ENCODE measurements at regions not wholly inside any gene's neighbourhood (a gene's known extent, or its start where the extent isn't known, plus 50 kb on each side); places are given as distances from the start of the nearest gene placed in this dataset.

DNA sequence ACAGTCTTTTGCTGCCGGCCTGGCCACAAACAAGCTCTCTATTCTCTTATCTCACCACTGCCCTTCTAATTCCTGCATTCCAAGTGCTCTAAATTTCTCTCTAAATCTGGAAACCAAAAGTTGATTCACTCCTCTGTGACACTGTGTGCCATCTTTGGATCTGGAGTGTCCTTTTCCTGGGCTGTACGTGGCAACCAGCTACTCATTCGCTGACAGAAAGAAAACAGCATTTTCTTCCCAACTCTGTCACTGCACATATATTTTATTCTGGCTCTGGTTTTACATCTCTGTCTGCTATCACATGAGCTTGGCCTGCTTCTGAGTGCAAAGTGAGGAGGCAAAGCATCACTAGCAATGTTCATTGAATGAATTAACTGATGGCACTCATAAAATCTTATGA, 397.2 kb upstream of the MAP3K7 start:
- Histone ChIP-seq H3K4me3 (no peak overlapping the region), H3K27me3 (replicated peaks in 1 of 2; ENCODE audit: control insufficient read depth in 2 of 2, insufficient read depth in 2 of 2, low read length in 1 of 2) (no peaks in the 10 kb centered on the region), H2AFZ (ENCODE audit: control insufficient read depth, low read depth, low read length) (no peak overlapping the region), H3K79me2 (ENCODE audit: control insufficient read depth, insufficient read depth, low read length) (no peaks in the 10 kb centered on the region), H4K20me1 (ENCODE audit: control insufficient read depth, insufficient read depth) (no peaks in the 10 kb centered on the region), H3K27ac (ENCODE audit: control insufficient read depth, insufficient read depth) (no peak overlapping the region), H3K9ac (ENCODE audit: control insufficient read depth, insufficient read depth, low read length) (no peak overlapping the region), H3K36me3 (ENCODE audit: control insufficient read depth in 2 of 2, insufficient read depth in 2 of 2, low read length in 1 of 2) (no peaks in the 10 kb centered on the region), H3K4me2 (ENCODE audit: control insufficient read depth, insufficient read depth) (no peak overlapping the region), H3K4me1 (ENCODE audit: control insufficient read depth, insufficient read depth, low read length) (no peaks in the 10 kb centered on the region), H3K9me3 (replicated peaks; ENCODE audit: control insufficient read depth, insufficient read depth, low read length) (no peaks in the 10 kb centered on the region)
- 12% methylated on average over 3 of the region's 3 CpGs for WGBS (ENCODE audit: insufficient coverage, insufficient replicate concordance, low lambda C conversion rate, missing lambda C conversion rate)
- no peak for FAIRE-seq
- no peak for DNase-seq (ENCODE audit: low read depth, low spot score)
- ChIA-PET RAD21 (ENCODE audit: unreplicated experiment) (no interaction called here), CTCF (no interaction called here), POLR2A (no interaction called here), SMC1A (ENCODE audit: uncharacterized antibody, unreplicated experiment) (interaction anchor here (1.4 to 1.7 kb wide), 2 partner anchors 12 to 43 kb away, joined by 3 to 5 read pairs; no protein-coding TSS in a partner anchor)
- BruUV-seq (replicated peaks): no TSS peak
- no peak for ATAC-seq
- in situ Hi-C loops (cut with MboI) (no loop called here), intact Hi-C loops (cut with micrococcal nuclease; ENCODE audit: unreplicated experiment) (no loop called here)
- TF ChIP-seq TARDBP (IDR thresholded peaks at IDR 0.05; ENCODE audit: borderline replicate concordance) (no peak), NR2C2 (IDR thresholded peaks at IDR 0.05; ENCODE audit: borderline replicate concordance, control insufficient read depth, insufficient read length, low read depth) (no peak), RCOR1 (conservative IDR thresholded peaks at IDR 0.05; ENCODE audit: low read depth, low read length) (no peak), TBL1XR1 (IDR thresholded peaks at IDR 0.05; ENCODE audit: low read depth, low read length) (no peak), NFYA (IDR thresholded peaks at IDR 0.05; ENCODE audit: borderline replicate concordance, low read depth, low read length) (no peak)

DNA sequence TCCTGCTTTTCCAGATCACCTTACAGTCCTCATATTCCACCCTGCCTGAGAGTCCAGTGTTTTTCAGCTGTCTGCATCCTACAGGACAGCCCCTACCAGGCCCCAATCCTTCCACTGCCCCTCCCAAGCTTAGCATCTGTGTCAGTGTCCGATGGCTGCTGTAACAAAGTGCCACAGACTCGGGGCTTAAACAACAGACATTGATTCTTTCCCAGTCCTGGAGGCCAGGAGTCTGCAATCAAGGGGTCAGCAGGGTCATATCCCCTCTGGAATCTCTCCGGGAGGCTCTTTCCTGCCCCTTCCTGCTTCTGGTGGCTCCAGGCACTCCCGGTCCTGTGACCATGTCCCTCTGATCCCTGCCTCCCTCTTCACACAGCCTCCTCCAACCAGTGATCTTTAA, 396.6 kb upstream of the MAP3K7 start:
- in situ Hi-C loops (cut with MboI): no loop called here
- Histone ChIP-seq H3K9ac (ENCODE audit: control insufficient read depth, insufficient read depth, low read length) (no peak overlapping the region), H3K4me3 (no peak overlapping the region), H3K9me3 (replicated peaks; ENCODE audit: control insufficient read depth, insufficient read depth, low read length) (no peaks in the 10 kb centered on the region), H3K27me3 (replicated peaks in 1 of 2; ENCODE audit: control insufficient read depth in 2 of 2, insufficient read depth in 2 of 2, low read length in 1 of 2) (no peaks in the 10 kb centered on the region), H3K36me3 (ENCODE audit: control insufficient read depth in 2 of 2, insufficient read depth in 2 of 2, low read length in 1 of 2) (no peaks in the 10 kb centered on the region), H3K27ac (ENCODE audit: control insufficient read depth, insufficient read depth) (no peak overlapping the region), H4K20me1 (ENCODE audit: control insufficient read depth, insufficient read depth) (no peaks in the 10 kb centered on the region), H3K4me2 (ENCODE audit: control insufficient read depth, insufficient read depth) (no peak overlapping the region), H2AFZ (ENCODE audit: control insufficient read depth, low read depth, low read length) (no peak overlapping the region), H3K4me1 (ENCODE audit: control insufficient read depth, insufficient read depth, low read length) (no peaks in the 10 kb centered on the region), H3K79me2 (ENCODE audit: control insufficient read depth, insufficient read depth, low read length) (no peaks in the 10 kb centered on the region)
- intact Hi-C loops (cut with micrococcal nuclease; ENCODE audit: unreplicated experiment): no loop called here
- POLR2A ChIA-PET: interaction anchor here (0.5 kb wide), 1 partner anchor 38 kb away, joined by 8 read pairs; no protein-coding TSS in a partner anchor
- no TSS peak for BruUV-seq (replicated peaks)
- 10% methylated on average over 4 of the region's 4 CpGs for WGBS (ENCODE audit: insufficient coverage, insufficient replicate concordance, low lambda C conversion rate, missing lambda C conversion rate)
- DNase-seq (ENCODE audit: low read depth, low spot score): no peak
- ATAC-seq: no peak
- RAD21 ChIA-PET (ENCODE audit: unreplicated experiment): no interaction called here
- FAIRE-seq: no peak
- TF ChIP-seq, protein P1, sequence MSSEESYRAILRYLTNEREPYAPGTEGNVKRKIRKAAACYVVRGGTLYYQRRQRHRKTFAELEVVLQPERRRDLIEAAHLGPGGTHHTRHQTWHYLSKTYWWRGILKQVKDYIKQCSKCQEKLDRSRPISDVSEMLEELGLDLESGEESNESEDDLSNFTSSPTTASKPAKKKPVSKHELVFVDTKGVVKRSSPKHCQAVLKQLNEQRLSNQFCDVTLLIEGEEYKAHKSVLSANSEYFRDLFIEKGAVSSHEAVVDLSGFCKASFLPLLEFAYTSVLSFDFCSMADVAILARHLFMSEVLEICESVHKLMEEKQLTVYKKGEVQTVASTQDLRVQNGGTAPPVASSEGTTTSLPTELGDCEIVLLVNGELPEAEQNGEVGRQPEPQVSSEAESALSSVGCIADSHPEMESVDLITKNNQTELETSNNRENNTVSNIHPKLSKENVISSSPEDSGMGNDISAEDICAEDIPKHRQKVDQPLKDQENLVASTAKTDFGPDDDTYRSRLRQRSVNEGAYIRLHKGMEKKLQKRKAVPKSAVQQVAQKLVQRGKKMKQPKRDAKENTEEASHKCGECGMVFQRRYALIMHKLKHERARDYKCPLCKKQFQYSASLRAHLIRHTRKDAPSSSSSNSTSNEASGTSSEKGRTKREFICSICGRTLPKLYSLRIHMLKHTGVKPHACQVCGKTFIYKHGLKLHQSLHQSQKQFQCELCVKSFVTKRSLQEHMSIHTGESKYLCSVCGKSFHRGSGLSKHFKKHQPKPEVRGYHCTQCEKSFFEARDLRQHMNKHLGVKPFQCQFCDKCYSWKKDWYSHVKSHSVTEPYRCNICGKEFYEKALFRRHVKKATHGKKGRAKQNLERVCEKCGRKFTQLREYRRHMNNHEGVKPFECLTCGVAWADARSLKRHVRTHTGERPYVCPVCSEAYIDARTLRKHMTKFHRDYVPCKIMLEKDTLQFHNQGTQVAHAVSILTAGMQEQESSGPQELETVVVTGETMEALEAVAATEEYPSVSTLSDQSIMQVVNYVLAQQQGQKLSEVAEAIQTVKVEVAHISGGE (CRISPR knock-in tag; IDR thresholded peaks at IDR 0.05): no peak
- no peak for TF ChIP-seq MEF2B (IDR thresholded peaks at IDR 0.05; ENCODE audit: partially characterized antibody, poor library complexity, severe bottlenecking)
- no peak for TF ChIP-seq CHD2 (IDR thresholded peaks at IDR 0.05; ENCODE audit: borderline replicate concordance, low read depth, low read length)
- CTCF ChIA-PET: interaction anchor here (2.4 kb wide), 1 partner anchor 43 kb away, joined by 12 read pairs; no protein-coding TSS in a partner anchor
- SMC1A ChIA-PET (ENCODE audit: uncharacterized antibody, unreplicated experiment): interaction anchor here (1.4 to 1.7 kb wide), 2 partner anchors 13 to 42 kb away, joined by 3 to 5 read pairs; no protein-coding TSS in a partner anchor

Data from GM12878 (cell line).